HepG2 (cell line): ENCODE measurements at regions not wholly inside any gene's neighbourhood (a gene's known extent, or its start where the extent isn't known, plus 50 kb on each side); places are given as distances from the start of the nearest gene placed in this dataset.

ENCODE experiments used
- FIP1L1 ChIP-seq: fragments of 200-400 bp; formaldehyde crosslinking; IDR thresholded peaks from 2 replicates; pipeline ENCODE4 v1.6.1; 2018; ENCODE audit warnings: low read depth, mild to moderate bottlenecking, low read length, moderate library complexity, borderline replicate concordance; ENCODE audit not compliant: insufficient read depth
- GATAD2A ChIP-seq: IDR thresholded peaks from 2 replicates; pipeline ENCODE4 v1.6.1; 2016
- HOMEZ ChIP-seq: IDR thresholded peaks from 2 replicates; pipeline ENCODE4 v1.6.1; 2016; ENCODE audit warnings: low read depth
- MTF1 ChIP-seq: sonication (generic); formaldehyde crosslinking; IDR thresholded peaks from 2 replicates; pipeline ENCODE4 v1.5.0; 2020; ENCODE audit warnings: missing genetic modification reagents
- NCOA2 ChIP-seq: sonication (generic); formaldehyde crosslinking; IDR thresholded peaks from 2 replicates; pipeline ENCODE4 v1.8.0; 2022; ENCODE audit warnings: inconsistent platforms
- REPIN1 ChIP-seq: sonication (generic); formaldehyde crosslinking; IDR thresholded peaks from 2 replicates; pipeline ENCODE4 v1.8.0; 2022; ENCODE audit warnings: missing genetic modification reagents, low read depth, mild to moderate bottlenecking, borderline replicate concordance
- SKIL ChIP-seq: sonication (generic); formaldehyde crosslinking; IDR thresholded peaks from 2 replicates; pipeline ENCODE4 v1.8.0; 2022; ENCODE audit warnings: missing genetic modification reagents, mild to moderate bottlenecking, moderate library complexity, borderline replicate concordance
- TCF12 ChIP-seq, 2 experiments: fragments of 450-650 bp in 1 of 2; sonication (generic) in 1 of 2; formaldehyde crosslinking in 1 of 2; IDR thresholded peaks; 2 replicates each; pipeline versions ENCODE4 v1.6.1 to v1.8.0; 2017 to 2022; ENCODE audit warnings: antibody characterized with exemption in 1 of 2, mild to moderate bottlenecking in 1 of 2, missing genetic modification reagents in 1 of 2, moderate library complexity in 1 of 2
- ZKSCAN5 ChIP-seq: sonication (generic); formaldehyde crosslinking; IDR thresholded peaks from 2 replicates; pipeline ENCODE4 v1.5.1; 2020; ENCODE audit warnings: mild to moderate bottlenecking, missing genetic modification reagents
- ZMYM4 ChIP-seq: sonication (generic); formaldehyde crosslinking; IDR thresholded peaks from 2 replicates; pipeline ENCODE4 v1.8.1; 2023; ENCODE audit warnings: mild to moderate bottlenecking, missing genetic modification reagents
- ZNF180 ChIP-seq: sonication (generic); formaldehyde crosslinking; IDR thresholded peaks from 2 replicates; pipeline ENCODE4 v1.4.0; 2020; ENCODE audit warnings: low read depth, missing genetic modification reagents, borderline replicate concordance
- ZNF33A ChIP-seq: sonication (generic); formaldehyde crosslinking; IDR thresholded peaks from 2 replicates; pipeline ENCODE4 v1.5.1; 2020; ENCODE audit warnings: missing genetic modification reagents, mild to moderate bottlenecking, moderate library complexity, borderline replicate concordance
- ZNF510 ChIP-seq: sonication (generic); formaldehyde crosslinking; IDR thresholded peaks from 2 replicates; pipeline ENCODE4 v1.4.0; 2020; ENCODE audit warnings: low read depth, mild to moderate bottlenecking, missing genetic modification reagents
- TF ChIP-seq, protein P1 (sequence below): sonication (generic); formaldehyde crosslinking; IDR thresholded peaks from 2 replicates; pipeline ENCODE4 v1.5.1; 2020; ENCODE audit warnings: mild to moderate bottlenecking, moderate library complexity, missing genetic modification reagents

- no peak for TF ChIP-seq SKIL
- peak; percentile 60 for TF ChIP-seq ZMYM4
- TF ChIP-seq, protein P1, sequence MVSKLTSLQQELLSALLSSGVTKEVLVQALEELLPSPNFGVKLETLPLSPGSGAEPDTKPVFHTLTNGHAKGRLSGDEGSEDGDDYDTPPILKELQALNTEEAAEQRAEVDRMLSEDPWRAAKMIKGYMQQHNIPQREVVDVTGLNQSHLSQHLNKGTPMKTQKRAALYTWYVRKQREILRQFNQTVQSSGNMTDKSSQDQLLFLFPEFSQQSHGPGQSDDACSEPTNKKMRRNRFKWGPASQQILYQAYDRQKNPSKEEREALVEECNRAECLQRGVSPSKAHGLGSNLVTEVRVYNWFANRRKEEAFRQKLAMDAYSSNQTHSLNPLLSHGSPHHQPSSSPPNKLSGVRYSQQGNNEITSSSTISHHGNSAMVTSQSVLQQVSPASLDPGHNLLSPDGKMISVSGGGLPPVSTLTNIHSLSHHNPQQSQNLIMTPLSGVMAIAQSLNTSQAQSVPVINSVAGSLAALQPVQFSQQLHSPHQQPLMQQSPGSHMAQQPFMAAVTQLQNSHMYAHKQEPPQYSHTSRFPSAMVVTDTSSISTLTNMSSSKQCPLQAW (CRISPR knock-in tag) = no peak
- TF ChIP-seq MTF1 (CRISPR knock-in tag) = no peak
- no peak for TF ChIP-seq ZNF510 (CRISPR knock-in tag)
- peak; percentile 43; the same call in 1 of the 2 replicates for TF ChIP-seq GATAD2A (CRISPR knock-in tag)
- 0 out of 2 replicates have a peak, but pooled peaks have one; percentile 22 for TF ChIP-seq HOMEZ (CRISPR knock-in tag)
- 0 out of 2 replicates have a peak, but pooled peaks have one; percentile 30 for TF ChIP-seq NCOA2
- TF ChIP-seq ZNF33A (CRISPR knock-in tag) = no peak
- TF ChIP-seq FIP1L1 = no peak
- TF ChIP-seq TCF12 (IDR thresholded peaks at IDR 0.05) = no peak
- TF ChIP-seq TCF12 (CRISPR knock-in tag; IDR thresholded peaks at IDR 0.05) = no peak
- no peak for TF ChIP-seq REPIN1 (CRISPR knock-in tag)
- no peak for TF ChIP-seq ZKSCAN5 (CRISPR knock-in tag)
- no peak for TF ChIP-seq ZNF180 (CRISPR knock-in tag)
Observed at GRCh38 chr3:188088948-188089685, 64.8 kb upstream of the LPP start (continued).
